Suprapubic skin (tissue), 3 donors: ENCODE measurements at regions not wholly inside any gene's neighbourhood (a gene's known extent, or its start where the extent isn't known, plus 50 kb on each side); places are given as distances from the start of the nearest gene placed in this dataset.

ENCODE experiments used
- POLR2A ChIP-seq, 2 donors: fragments of 450-650 bp; IDR thresholded peaks; one replicate each; pipeline ENCODE4 v1.6.1; 2017; ENCODE audit warnings: antibody characterized with exemption in 2 of 2, mild to moderate bottlenecking in 2 of 2, moderate library complexity in 2 of 2
- TF ChIP-seq, protein P1 (sequence below), 2 donors: fragments of 200-600 bp in 1 of 2; fragments of 450-650 bp in 1 of 2; sonication (generic) in 1 of 2; IDR thresholded peaks; one replicate each; pipeline ENCODE4 v1.5.1; 2016 to 2019; ENCODE audit warnings: antibody characterized with exemption in 2 of 2, mild to moderate bottlenecking in 1 of 2, moderate library complexity in 1 of 2

DNA sequence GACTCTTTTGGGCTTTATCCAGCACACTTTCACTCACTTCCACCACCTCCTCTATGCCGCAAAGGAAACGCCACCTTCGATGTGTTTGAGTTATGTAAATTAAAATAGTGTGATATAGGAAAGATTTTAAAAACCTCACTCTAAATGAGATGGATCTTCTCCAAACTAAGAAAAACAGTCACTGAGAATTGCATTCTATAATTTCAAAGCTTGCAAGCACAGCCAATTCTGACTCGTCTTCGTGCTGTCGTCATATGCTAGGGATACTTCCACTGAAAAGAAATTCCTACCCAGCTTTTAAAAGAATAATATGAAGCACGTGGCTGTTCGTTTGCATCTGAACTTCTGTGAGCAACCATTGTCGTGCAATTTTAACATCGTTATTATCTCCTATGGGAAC is 162.5 kb downstream of the SH3BP4 start:
- TF ChIP-seq, protein P1, sequence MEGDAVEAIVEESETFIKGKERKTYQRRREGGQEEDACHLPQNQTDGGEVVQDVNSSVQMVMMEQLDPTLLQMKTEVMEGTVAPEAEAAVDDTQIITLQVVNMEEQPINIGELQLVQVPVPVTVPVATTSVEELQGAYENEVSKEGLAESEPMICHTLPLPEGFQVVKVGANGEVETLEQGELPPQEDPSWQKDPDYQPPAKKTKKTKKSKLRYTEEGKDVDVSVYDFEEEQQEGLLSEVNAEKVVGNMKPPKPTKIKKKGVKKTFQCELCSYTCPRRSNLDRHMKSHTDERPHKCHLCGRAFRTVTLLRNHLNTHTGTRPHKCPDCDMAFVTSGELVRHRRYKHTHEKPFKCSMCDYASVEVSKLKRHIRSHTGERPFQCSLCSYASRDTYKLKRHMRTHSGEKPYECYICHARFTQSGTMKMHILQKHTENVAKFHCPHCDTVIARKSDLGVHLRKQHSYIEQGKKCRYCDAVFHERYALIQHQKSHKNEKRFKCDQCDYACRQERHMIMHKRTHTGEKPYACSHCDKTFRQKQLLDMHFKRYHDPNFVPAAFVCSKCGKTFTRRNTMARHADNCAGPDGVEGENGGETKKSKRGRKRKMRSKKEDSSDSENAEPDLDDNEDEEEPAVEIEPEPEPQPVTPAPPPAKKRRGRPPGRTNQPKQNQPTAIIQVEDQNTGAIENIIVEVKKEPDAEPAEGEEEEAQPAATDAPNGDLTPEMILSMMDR (IDR thresholded peaks at IDR 0.05) = no peak
- TF ChIP-seq POLR2A (IDR thresholded peaks at IDR 0.05) = no peak
